SK-N-SH treated with all-trans-retinoic acid at 6 μM for 48 hours (cell line): ENCODE measurements at regions not wholly inside any gene's neighbourhood (a gene's known extent, or its start where the extent isn't known, plus 50 kb on each side); places are given as distances from the start of the nearest gene placed in this dataset.
"Not testable (repeated sequence)": the region's sequence is repeated elsewhere in the genome, so short reads cannot be mapped to it uniquely, and the experiment has no call there.

Experiments
- ATAC-seq: fragments of 200-7000 bp; cut with Tn5 transposase; 3 replicates; pipeline ENCODE4 v1.9.1; 2020; ENCODE audit warnings: mild to moderate bottlenecking, moderate library complexity
- ARNTL ChIP-seq: fragments of 450-650 bp; formaldehyde crosslinking; IDR thresholded peaks from 2 replicates; pipeline ENCODE4 v1.5.0; 2020; ENCODE audit warnings: low read depth, mild to moderate bottlenecking, moderate library complexity, borderline replicate concordance
- CREB5 ChIP-seq: fragments of 250-450 bp; sonication (Bioruptor Pico); IDR thresholded peaks from 2 replicates; pipeline ENCODE4 v1.5.1; 2020; ENCODE audit warnings: low read depth, mild to moderate bottlenecking, moderate library complexity
- CSDC2 ChIP-seq: fragments of 250-450 bp; sonication (Bioruptor Pico); IDR thresholded peaks from 2 replicates; pipeline ENCODE4 v1.5.0; 2020; ENCODE audit warnings: mild to moderate bottlenecking, moderate library complexity
- ESRRG ChIP-seq: fragments of 250-450 bp; sonication (Bioruptor Pico); IDR thresholded peaks from 2 replicates; pipeline ENCODE4 v1.6.1; 2021; ENCODE audit warnings: mild to moderate bottlenecking
- GLIS3 ChIP-seq: fragments of 250-450 bp; sonication (Bioruptor Pico); IDR thresholded peaks from 2 replicates; pipeline ENCODE4 v1.5.0; 2020; ENCODE audit warnings: mild to moderate bottlenecking, moderate library complexity
- ISL1 ChIP-seq: fragments of 250-450 bp; sonication (Bioruptor Pico); IDR thresholded peaks from 2 replicates; pipeline ENCODE4 v2.1.2; 2022; ENCODE audit warnings: mild to moderate bottlenecking, moderate library complexity
- OSR1 ChIP-seq: fragments of 250-450 bp; sonication (Bioruptor Pico); IDR thresholded peaks from 2 replicates; pipeline ENCODE4 v1.8.0; 2022; ENCODE audit warnings: moderate library complexity, mild to moderate bottlenecking, inconsistent platforms
- PATZ1 ChIP-seq: fragments of 250-450 bp; sonication (Bioruptor Pico); IDR thresholded peaks from 2 replicates; pipeline ENCODE4 v1.8.0; 2020; ENCODE audit warnings: mild to moderate bottlenecking, moderate library complexity, borderline replicate concordance
- PPARA ChIP-seq: fragments of 250-450 bp; sonication (Bioruptor Pico); IDR thresholded peaks from 2 replicates; pipeline ENCODE4 v1.5.0; 2020; ENCODE audit warnings: mild to moderate bottlenecking, borderline replicate concordance
- RARB ChIP-seq: fragments of 250-450 bp; sonication (Bioruptor Pico); IDR thresholded peaks from 2 replicates; pipeline ENCODE4 v1.8.0; 2021; ENCODE audit warnings: mild to moderate bottlenecking, moderate library complexity
- SNAI2 ChIP-seq: fragments of 250-450 bp; sonication (Bioruptor Pico); IDR thresholded peaks from 2 replicates; pipeline ENCODE4 v1.5.0; 2020; ENCODE audit warnings: mild to moderate bottlenecking, moderate library complexity
- TCF4 ChIP-seq: fragments of 250-450 bp; sonication (Bioruptor Pico); IDR thresholded peaks from 2 replicates; pipeline ENCODE4 v1.8.0; 2021; ENCODE audit warnings: mild to moderate bottlenecking, moderate library complexity, borderline replicate concordance
- TOX ChIP-seq: fragments of 250-450 bp; sonication (Bioruptor Pico); IDR thresholded peaks from 2 replicates; pipeline ENCODE4 v1.8.0; 2021; ENCODE audit warnings: mild to moderate bottlenecking, moderate library complexity, borderline replicate concordance
- TSHZ2 ChIP-seq: fragments of 250-450 bp; sonication (Bioruptor Pico); IDR thresholded peaks from 2 replicates; pipeline ENCODE4 v1.5.0; 2020; ENCODE audit warnings: mild to moderate bottlenecking, moderate library complexity
- ZC3H10 ChIP-seq: fragments of 250-450 bp; sonication (Bioruptor Pico); IDR thresholded peaks from 2 replicates; pipeline ENCODE4 v1.5.1; 2021; ENCODE audit warnings: mild to moderate bottlenecking, moderate library complexity
- ZFP3 ChIP-seq: fragments of 250-450 bp; sonication (Bioruptor Pico); IDR thresholded peaks from 2 replicates; pipeline ENCODE4 v1.5.0; 2020; ENCODE audit warnings: mild to moderate bottlenecking, moderate library complexity
- ZFP30 ChIP-seq: fragments of 450-650 bp; formaldehyde crosslinking; IDR thresholded peaks from 2 replicates; pipeline ENCODE4 v1.5.0; 2022; ENCODE audit warnings: mild to moderate bottlenecking, moderate library complexity
- ZNF565 ChIP-seq: fragments of 450-650 bp; formaldehyde crosslinking; conservative IDR thresholded peaks from 2 replicates; pipeline ENCODE4 v1.5.0; 2020; ENCODE audit warnings: low read depth, mild to moderate bottlenecking, moderate library complexity
- ZNF70 ChIP-seq: fragments of 450-650 bp; formaldehyde crosslinking; IDR thresholded peaks from 2 replicates; pipeline ENCODE4 v1.5.0; 2020; ENCODE audit warnings: mild to moderate bottlenecking, moderate library complexity
- ZNF8 ChIP-seq: fragments of 450-650 bp; formaldehyde crosslinking; IDR thresholded peaks from 2 replicates; pipeline ENCODE4 v1.5.0; 2020; ENCODE audit warnings: mild to moderate bottlenecking, moderate library complexity
- TF ChIP-seq, protein P1 (sequence below): fragments of 250-450 bp; sonication (Bioruptor Pico); IDR thresholded peaks from 2 replicates; pipeline ENCODE4 v1.8.0; 2021; ENCODE audit warnings: low read depth, mild to moderate bottlenecking, moderate library complexity, borderline replicate concordance

- TF ChIP-seq GLIS3 (CRISPR knock-in tag) (no peak), OSR1 (CRISPR knock-in tag) (no peak), ZFP30 (CRISPR knock-in tag) (no peak), PPARA (no peak), PATZ1 (no peak), ESRRG (CRISPR knock-in tag) (no peak), CREB5 (no peak)
- ATAC-seq = no peak
These were observed 79.6 kb upstream of the SIRPG start for GRCh38 chr20:1737134-1737533.

DNA sequence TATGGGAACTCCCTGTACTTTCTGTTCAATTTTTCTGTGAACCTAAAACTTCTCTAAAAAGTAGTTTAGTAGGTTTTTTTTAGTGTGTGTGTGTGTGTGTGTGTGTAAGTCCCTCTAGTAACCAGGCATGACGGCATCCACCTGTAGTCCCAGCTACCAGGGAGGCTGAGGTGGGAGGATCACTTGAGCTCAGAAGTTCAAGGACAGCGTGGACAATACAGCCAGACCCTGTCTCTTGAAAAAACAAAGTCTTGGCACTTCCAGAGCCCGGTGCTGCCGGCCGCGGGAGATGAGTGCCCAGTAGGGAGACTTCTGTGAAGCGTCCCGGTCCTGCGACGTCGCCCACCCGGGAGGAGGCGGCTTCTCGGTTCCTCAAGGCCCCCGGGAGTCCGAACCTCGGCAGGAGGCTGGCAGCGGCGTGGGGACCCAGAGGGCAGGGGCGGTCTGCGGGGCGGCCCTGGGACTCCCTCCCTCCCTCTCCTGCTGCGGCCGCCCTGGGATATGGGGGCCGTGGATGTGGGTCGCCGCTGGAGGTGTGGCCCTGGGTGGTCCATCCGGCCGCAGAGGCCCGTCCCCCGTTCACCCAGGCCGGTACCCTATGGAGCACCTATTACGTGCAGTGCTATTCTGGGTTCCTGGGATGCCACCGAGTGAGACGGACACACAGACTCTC, 78.0 kb upstream of the SIRPG start:
- no peak for ATAC-seq
- no peak for TF ChIP-seq ESRRG (CRISPR knock-in tag)
- TF ChIP-seq ZFP30 (CRISPR knock-in tag) = no peak
- no peak for TF ChIP-seq PPARA
- TF ChIP-seq ISL1 (CRISPR knock-in tag) = no peak
- no peak for TF ChIP-seq CSDC2
- no peak for TF ChIP-seq OSR1 (CRISPR knock-in tag)
- no peak for TF ChIP-seq RARB (CRISPR knock-in tag)
- no peak for TF ChIP-seq ZNF8 (CRISPR knock-in tag)
- no peak for TF ChIP-seq ARNTL (CRISPR knock-in tag)
- TF ChIP-seq TCF4 (CRISPR knock-in tag) = no peak
- TF ChIP-seq ZFP3 (CRISPR knock-in tag) = no peak

- no peak for ATAC-seq
- TF ChIP-seq ZC3H10 (CRISPR knock-in tag) = no peak
- no peak for TF ChIP-seq ZNF565 (CRISPR knock-in tag)
- no peak for TF ChIP-seq ZNF70 (CRISPR knock-in tag)
- TF ChIP-seq CREB5 = no peak
- TF ChIP-seq GLIS3 (CRISPR knock-in tag) = no peak
- TF ChIP-seq PPARA = no peak
- no peak for TF ChIP-seq ZFP3 (CRISPR knock-in tag)
- no peak for TF ChIP-seq ESRRG (CRISPR knock-in tag)
- TF ChIP-seq TCF4 (CRISPR knock-in tag) = no peak
- TF ChIP-seq OSR1 (CRISPR knock-in tag) = no peak
- TF ChIP-seq CSDC2 = no peak
- no peak for TF ChIP-seq SNAI2 (CRISPR knock-in tag)
These were observed 76.8 kb upstream of the SIRPG start for GRCh38 chr20:1734269-1734858.

DNA sequence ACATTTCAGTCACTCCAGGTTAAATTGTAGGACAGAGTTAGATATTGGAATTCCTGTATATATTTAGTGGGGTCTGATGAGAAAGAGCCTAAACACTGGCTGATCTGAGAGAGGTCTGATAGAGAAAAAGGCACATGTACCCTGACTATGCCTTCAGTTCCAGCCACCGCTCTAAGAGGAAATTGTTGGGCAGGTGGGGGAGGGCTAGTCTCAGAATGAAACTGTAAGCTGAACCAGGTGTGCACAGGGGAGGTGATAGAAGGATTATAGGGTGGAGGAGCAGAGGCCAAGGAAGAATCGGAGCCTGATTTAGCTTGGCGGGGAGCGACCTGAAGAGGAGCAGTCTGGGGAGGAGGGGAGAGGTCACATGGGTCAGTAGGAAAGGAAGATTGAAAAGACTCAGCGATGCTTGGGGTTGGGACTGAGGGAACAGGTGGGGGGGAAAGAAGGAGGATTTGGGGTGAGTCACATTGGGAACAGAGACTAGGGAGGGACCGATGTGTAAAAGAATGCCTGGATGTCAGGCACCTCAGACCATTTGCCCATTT, 74.3 kb upstream of the SIRPG start:
- ATAC-seq = not testable (repeated sequence)

- ATAC-seq = not testable (repeated sequence)
These were observed 73.6 kb upstream of the SIRPG start for GRCh38 chr20:1730981-1731711.

- ATAC-seq = not testable (repeated sequence)
These were observed 69.7 kb upstream of the SIRPG start for GRCh38 chr20:1727303-1727702.

- no peak for ATAC-seq
- TF ChIP-seq ZNF565 (CRISPR knock-in tag) = no peak
- TF ChIP-seq PPARA = no peak
- no peak for TF ChIP-seq ZNF70 (CRISPR knock-in tag)
- TF ChIP-seq RARB (CRISPR knock-in tag) = no peak
- TF ChIP-seq TOX (CRISPR knock-in tag) = no peak
- TF ChIP-seq, protein P1, sequence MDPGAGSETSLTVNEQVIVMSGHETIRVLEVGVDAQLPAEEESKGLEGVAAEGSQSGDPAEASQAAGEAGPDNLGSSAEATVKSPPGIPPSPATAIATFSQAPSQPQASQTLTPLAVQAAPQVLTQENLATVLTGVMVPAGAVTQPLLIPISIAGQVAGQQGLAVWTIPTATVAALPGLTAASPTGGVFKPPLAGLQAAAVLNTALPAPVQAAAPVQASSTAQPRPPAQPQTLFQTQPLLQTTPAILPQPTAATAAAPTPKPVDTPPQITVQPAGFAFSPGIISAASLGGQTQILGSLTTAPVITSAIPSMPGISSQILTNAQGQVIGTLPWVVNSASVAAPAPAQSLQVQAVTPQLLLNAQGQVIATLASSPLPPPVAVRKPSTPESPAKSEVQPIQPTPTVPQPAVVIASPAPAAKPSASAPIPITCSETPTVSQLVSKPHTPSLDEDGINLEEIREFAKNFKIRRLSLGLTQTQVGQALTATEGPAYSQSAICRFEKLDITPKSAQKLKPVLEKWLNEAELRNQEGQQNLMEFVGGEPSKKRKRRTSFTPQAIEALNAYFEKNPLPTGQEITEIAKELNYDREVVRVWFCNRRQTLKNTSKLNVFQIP (CRISPR knock-in tag) = no peak
- TF ChIP-seq TSHZ2 (CRISPR knock-in tag) = no peak
- no peak for TF ChIP-seq GLIS3 (CRISPR knock-in tag)
These were observed 67.3 kb upstream of the SIRPG start for GRCh38 chr20:1724901-1725300.
